ENCODE measurements at regions not wholly inside any gene's neighbourhood (a gene's known extent, or its start where the extent isn't known, plus 50 kb on each side); places are given as distances from the start of the nearest gene placed in this dataset.

DNA sequence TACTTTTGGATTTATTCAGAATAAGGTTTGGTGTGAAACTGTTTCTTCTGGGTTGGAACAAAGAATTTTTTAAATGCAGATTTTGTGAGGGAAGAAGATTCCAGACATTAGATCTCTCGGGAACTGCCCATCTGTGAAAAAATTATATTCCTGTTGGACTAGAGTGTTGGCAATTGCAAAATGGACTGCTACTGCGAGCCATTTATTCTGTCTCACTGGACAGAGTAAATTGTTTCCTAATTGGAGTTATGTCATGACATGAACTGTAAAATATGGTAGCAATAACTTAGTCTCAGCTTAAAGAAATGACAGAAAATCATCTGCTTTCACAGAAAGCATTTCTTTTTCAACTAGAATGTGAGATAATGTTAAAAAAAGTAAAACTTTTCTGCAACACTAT is 86.0 kb upstream of the MYCBP2 start (continued):
- TF ChIP-seq ZNF114 (CRISPR knock-in tag; IDR thresholded peaks at IDR 0.05) (no peak), STAT1 (IDR thresholded peaks at IDR 0.05; ENCODE audit: unreplicated experiment) (no peak), CREB1 (CRISPR knock-in tag; IDR thresholded peaks at IDR 0.05; ENCODE audit: low read depth) (no peak), JUNB (IDR thresholded peaks at IDR 0.05; ENCODE audit: unreplicated experiment) (no peak), ZNF331 (CRISPR knock-in tag; IDR thresholded peaks at IDR 0.05; ENCODE audit: low read depth) (no peak), EZH2 (IDR thresholded peaks at IDR 0.05; ENCODE audit: low read depth, unreplicated experiment) (no peak), EZH2phosphoT487 (IDR thresholded peaks at IDR 0.05; ENCODE audit: unreplicated experiment) (no peak)

DNA sequence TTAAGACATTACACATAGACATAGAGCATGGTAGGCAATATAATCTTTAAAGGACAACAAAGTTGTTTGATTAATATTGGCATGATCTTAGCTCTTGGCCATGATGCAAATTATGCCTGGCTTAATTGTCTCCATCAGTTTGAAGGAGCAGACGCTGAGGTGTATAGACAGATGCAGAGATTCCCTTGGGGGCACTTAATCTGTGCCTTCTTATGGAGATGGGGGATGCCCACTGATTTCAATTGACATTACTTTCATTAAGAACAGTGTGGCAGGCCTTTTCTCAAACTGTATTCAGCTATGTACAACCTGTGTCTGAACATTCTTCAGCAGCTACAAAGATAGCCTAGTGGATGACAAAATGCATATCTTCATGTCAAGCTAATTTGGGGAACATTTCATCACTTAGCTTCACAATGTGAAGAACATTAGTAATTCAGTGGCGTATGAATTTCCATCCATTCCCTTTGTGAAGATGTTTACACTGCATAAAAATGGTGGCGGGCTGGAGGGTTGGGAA is 85.3 kb upstream of the MYCBP2 start:
- H3K36me3 ChIP-seq (ENCODE audit: insufficient read depth): no peaks in the 10 kb centered on the region
- no peaks in the 10 kb centered on the region for H3K27me3 ChIP-seq (ENCODE audit: insufficient read depth)
- H3F3A ChIP-seq (replicated peaks; ENCODE audit: low read depth): no peaks in the 10 kb centered on the region
- DNase-seq (ENCODE audit: low spot score) (no peak), ATAC-seq (no peak)
- no peaks in the 10 kb centered on the region for H4K20me1 ChIP-seq (replicated peaks; ENCODE audit: insufficient read depth)
- H3K4me2 ChIP-seq: no peak overlapping the region
- Mint-ChIP-seq H3K9me3 (no peaks in the 10 kb centered on the region), H3K27me3 (ENCODE audit: insufficient read depth, low read depth, poor library complexity) (peaks cover 3% of the 10 kb centered on the region), H3K27ac (no peak overlapping the region), H3K36me3 (ENCODE audit: low read depth) (no peaks in the 10 kb centered on the region), H3K4me3 (no peak overlapping the region), H3K4me1 (peaks cover 12% of the 10 kb centered on the region; the same call in 2 of the 3 replicates)
- H2AFZ ChIP-seq: peak overlapping the region; percentile 33; the same call in 1 of the 2 replicates
- H3K27ac ChIP-seq (ENCODE audit: low read depth): no peak overlapping the region
- H3K9me2 ChIP-seq (ENCODE audit: insufficient read depth): no peaks in the 10 kb centered on the region
- H3K4me1 ChIP-seq (ENCODE audit: insufficient read depth): peaks cover 9% of the 10 kb centered on the region
- H3K79me2 ChIP-seq (replicated peaks; ENCODE audit: insufficient read depth): no peaks in the 10 kb centered on the region
- H3K4me3 ChIP-seq: no peak overlapping the region
- TF ChIP-seq, protein P1, sequence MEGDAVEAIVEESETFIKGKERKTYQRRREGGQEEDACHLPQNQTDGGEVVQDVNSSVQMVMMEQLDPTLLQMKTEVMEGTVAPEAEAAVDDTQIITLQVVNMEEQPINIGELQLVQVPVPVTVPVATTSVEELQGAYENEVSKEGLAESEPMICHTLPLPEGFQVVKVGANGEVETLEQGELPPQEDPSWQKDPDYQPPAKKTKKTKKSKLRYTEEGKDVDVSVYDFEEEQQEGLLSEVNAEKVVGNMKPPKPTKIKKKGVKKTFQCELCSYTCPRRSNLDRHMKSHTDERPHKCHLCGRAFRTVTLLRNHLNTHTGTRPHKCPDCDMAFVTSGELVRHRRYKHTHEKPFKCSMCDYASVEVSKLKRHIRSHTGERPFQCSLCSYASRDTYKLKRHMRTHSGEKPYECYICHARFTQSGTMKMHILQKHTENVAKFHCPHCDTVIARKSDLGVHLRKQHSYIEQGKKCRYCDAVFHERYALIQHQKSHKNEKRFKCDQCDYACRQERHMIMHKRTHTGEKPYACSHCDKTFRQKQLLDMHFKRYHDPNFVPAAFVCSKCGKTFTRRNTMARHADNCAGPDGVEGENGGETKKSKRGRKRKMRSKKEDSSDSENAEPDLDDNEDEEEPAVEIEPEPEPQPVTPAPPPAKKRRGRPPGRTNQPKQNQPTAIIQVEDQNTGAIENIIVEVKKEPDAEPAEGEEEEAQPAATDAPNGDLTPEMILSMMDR (conservative IDR thresholded peaks at IDR 0.05; ENCODE audit: low read depth in 2 of 2): no peak
- TF ChIP-seq, protein P2, sequence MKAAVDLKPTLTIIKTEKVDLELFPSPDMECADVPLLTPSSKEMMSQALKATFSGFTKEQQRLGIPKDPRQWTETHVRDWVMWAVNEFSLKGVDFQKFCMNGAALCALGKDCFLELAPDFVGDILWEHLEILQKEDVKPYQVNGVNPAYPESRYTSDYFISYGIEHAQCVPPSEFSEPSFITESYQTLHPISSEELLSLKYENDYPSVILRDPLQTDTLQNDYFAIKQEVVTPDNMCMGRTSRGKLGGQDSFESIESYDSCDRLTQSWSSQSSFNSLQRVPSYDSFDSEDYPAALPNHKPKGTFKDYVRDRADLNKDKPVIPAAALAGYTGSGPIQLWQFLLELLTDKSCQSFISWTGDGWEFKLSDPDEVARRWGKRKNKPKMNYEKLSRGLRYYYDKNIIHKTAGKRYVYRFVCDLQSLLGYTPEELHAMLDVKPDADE (IDR thresholded peaks at IDR 0.05): no peak
- TF ChIP-seq EZH2 (IDR thresholded peaks at IDR 0.05; ENCODE audit: low read depth, unreplicated experiment) (no peak), STAT1 (IDR thresholded peaks at IDR 0.05; ENCODE audit: unreplicated experiment) (no peak), CREB1 (CRISPR knock-in tag; IDR thresholded peaks at IDR 0.05; ENCODE audit: low read depth) (no peak), ZNF331 (CRISPR knock-in tag; IDR thresholded peaks at IDR 0.05; ENCODE audit: low read depth) (no peak), POLR2AphosphoS5 (IDR thresholded peaks at IDR 0.05; ENCODE audit: low read depth) (no peak), ZNF114 (CRISPR knock-in tag; IDR thresholded peaks at IDR 0.05) (no peak), EZH2phosphoT487 (IDR thresholded peaks at IDR 0.05; ENCODE audit: unreplicated experiment) (no peak)
- TF ChIP-seq, protein P3, sequence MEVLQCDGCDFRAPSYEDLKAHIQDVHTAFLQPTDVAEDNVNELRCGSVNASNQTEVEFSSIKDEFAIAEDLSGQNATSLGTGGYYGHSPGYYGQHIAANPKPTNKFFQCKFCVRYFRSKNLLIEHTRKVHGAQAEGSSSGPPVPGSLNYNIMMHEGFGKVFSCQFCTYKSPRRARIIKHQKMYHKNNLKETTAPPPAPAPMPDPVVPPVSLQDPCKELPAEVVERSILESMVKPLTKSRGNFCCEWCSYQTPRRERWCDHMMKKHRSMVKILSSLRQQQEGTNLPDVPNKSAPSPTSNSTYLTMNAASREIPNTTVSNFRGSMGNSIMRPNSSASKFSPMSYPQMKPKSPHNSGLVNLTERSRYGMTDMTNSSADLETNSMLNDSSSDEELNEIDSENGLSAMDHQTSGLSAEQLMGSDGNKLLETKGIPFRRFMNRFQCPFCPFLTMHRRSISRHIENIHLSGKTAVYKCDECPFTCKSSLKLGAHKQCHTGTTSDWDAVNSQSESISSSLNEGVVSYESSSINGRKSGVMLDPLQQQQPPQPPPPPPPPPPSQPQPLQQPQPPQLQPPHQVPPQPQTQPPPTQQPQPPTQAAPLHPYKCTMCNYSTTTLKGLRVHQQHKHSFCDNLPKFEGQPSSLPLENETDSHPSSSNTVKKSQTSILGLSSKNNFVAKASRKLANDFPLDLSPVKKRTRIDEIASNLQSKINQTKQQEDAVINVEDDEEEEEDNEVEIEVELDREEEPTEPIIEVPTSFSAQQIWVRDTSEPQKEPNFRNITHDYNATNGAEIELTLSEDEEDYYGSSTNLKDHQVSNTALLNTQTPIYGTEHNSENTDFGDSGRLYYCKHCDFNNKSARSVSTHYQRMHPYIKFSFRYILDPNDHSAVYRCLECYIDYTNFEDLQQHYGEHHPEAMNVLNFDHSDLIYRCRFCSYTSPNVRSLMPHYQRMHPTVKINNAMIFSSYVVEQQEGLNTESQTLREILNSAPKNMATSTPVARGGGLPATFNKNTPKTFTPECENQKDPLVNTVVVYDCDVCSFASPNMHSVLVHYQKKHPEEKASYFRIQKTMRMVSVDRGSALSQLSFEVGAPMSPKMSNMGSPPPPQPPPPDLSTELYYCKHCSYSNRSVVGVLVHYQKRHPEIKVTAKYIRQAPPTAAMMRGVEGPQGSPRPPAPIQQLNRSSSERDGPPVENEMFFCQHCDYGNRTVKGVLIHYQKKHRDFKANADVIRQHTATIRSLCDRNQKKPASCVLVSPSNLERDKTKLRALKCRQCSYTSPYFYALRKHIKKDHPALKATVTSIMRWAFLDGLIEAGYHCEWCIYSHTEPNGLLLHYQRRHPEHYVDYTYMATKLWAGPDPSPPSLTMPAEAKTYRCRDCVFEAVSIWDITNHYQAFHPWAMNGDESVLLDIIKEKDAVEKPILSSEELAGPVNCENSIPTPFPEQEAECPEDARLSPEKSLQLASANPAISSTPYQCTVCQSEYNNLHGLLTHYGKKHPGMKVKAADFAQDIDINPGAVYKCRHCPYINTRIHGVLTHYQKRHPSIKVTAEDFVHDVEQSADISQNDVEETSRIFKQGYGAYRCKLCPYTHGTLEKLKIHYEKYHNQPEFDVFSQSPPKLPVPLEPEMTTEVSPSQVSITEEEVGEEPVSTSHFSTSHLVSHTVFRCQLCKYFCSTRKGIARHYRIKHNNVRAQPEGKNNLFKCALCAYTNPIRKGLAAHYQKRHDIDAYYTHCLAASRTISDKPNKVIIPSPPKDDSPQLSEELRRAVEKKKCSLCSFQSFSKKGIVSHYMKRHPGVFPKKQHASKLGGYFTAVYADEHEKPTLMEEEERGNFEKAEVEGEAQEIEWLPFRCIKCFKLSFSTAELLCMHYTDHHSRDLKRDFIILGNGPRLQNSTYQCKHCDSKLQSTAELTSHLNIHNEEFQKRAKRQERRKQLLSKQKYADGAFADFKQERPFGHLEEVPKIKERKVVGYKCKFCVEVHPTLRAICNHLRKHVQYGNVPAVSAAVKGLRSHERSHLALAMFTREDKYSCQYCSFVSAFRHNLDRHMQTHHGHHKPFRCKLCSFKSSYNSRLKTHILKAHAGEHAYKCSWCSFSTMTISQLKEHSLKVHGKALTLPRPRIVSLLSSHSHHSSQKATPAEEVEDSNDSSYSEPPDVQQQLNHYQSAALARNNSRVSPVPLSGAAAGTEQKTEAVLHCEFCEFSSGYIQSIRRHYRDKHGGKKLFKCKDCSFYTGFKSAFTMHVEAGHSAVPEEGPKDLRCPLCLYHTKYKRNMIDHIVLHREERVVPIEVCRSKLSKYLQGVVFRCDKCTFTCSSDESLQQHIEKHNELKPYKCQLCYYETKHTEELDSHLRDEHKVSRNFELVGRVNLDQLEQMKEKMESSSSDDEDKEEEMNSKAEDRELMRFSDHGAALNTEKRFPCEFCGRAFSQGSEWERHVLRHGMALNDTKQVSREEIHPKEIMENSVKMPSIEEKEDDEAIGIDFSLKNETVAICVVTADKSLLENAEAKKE (CRISPR knock-in tag; IDR thresholded peaks at IDR 0.05): no peak
- TF ChIP-seq, protein P4, sequence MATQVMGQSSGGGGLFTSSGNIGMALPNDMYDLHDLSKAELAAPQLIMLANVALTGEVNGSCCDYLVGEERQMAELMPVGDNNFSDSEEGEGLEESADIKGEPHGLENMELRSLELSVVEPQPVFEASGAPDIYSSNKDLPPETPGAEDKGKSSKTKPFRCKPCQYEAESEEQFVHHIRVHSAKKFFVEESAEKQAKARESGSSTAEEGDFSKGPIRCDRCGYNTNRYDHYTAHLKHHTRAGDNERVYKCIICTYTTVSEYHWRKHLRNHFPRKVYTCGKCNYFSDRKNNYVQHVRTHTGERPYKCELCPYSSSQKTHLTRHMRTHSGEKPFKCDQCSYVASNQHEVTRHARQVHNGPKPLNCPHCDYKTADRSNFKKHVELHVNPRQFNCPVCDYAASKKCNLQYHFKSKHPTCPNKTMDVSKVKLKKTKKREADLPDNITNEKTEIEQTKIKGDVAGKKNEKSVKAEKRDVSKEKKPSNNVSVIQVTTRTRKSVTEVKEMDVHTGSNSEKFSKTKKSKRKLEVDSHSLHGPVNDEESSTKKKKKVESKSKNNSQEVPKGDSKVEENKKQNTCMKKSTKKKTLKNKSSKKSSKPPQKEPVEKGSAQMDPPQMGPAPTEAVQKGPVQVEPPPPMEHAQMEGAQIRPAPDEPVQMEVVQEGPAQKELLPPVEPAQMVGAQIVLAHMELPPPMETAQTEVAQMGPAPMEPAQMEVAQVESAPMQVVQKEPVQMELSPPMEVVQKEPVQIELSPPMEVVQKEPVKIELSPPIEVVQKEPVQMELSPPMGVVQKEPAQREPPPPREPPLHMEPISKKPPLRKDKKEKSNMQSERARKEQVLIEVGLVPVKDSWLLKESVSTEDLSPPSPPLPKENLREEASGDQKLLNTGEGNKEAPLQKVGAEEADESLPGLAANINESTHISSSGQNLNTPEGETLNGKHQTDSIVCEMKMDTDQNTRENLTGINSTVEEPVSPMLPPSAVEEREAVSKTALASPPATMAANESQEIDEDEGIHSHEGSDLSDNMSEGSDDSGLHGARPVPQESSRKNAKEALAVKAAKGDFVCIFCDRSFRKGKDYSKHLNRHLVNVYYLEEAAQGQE (IDR thresholded peaks at IDR 0.05; ENCODE audit: unreplicated experiment): no peak
